Activated T-helper 1 cell treated with anti-CD3 and anti-CD28 coated beads, Interleukin-12 subunit alpha, Interleukin-12 subunit beta, Interleukin-2, Interleukin-4 antibody, amounts not matched to agents 30 ng/mL and 10 ng/mL and 1 ng/mL, durations not matched to agents 14 hours and 24 hours and 36 hours (primary cell): ENCODE measurements at regions not wholly inside any gene's neighbourhood (a gene's known extent, or its start where the extent isn't known, plus 50 kb on each side); places are given as distances from the start of the nearest gene placed in this dataset.

Source experiments
- DNase-seq: peaks from one replicate; pipeline ENCODE4 v3.0.0; 2021; ENCODE audit warnings: low spot score
- H3K27ac Mint-ChIP-seq: one replicate; pipeline ENCODE4 v1.8.0; 2021; ENCODE audit warnings: mild to moderate bottlenecking, mixed read lengths
- H3K27me3 Mint-ChIP-seq: one replicate; pipeline ENCODE4 v1.8.0; 2022; ENCODE audit warnings: mild to moderate bottlenecking, moderate library complexity, mixed read lengths; ENCODE audit not compliant: insufficient read depth
- H3K36me3 Mint-ChIP-seq: one replicate; pipeline ENCODE4 v1.8.0; 2021; ENCODE audit warnings: low read depth, mixed read lengths
- H3K4me1 Mint-ChIP-seq: one replicate; pipeline ENCODE4 v1.8.0; 2021; ENCODE audit warnings: low read depth, mixed read lengths
- H3K4me3 Mint-ChIP-seq: one replicate; pipeline ENCODE4 v1.8.0; 2021; ENCODE audit warnings: mild to moderate bottlenecking, moderate library complexity, mixed read lengths
- H3K9me3 Mint-ChIP-seq: one replicate; pipeline ENCODE4 v1.8.0; 2021; ENCODE audit warnings: mixed read lengths
- intact Hi-C: fragments of 100-400 bp; cut with micrococcal nuclease; formaldehyde crosslinking; loops from one replicate; pipeline ENCODE4 v1.15.1; 2024

GRCh38 chr18:45260125-45260524 lies 355.2 kb upstream of the SLC14A2 start:
- Mint-ChIP-seq H3K27me3 (no peaks in the 10 kb centered on the region), H3K4me3 (no peak overlapping the region), H3K4me1 (no peaks in the 10 kb centered on the region), H3K36me3 (no peaks in the 10 kb centered on the region), H3K27ac (no peak overlapping the region), H3K9me3 (no peaks in the 10 kb centered on the region)
- DNase-seq: no peak
- intact Hi-C loops: no loop called here

- no peak overlapping the region for H3K4me3 Mint-ChIP-seq
- no peaks in the 10 kb centered on the region for H3K9me3 Mint-ChIP-seq
- intact Hi-C loops: no loop called here
- no peaks in the 10 kb centered on the region for H3K36me3 Mint-ChIP-seq
- no peaks in the 10 kb centered on the region for H3K4me1 Mint-ChIP-seq
- no peak overlapping the region for H3K27ac Mint-ChIP-seq
- no peak for DNase-seq
- no peaks in the 10 kb centered on the region for H3K27me3 Mint-ChIP-seq
Measured at GRCh38 chr18:45266023-45266422, 349.3 kb upstream of the SLC14A2 start.

- Mint-ChIP-seq H3K4me1 (no peaks in the 10 kb centered on the region), H3K27me3 (no peaks in the 10 kb centered on the region), H3K27ac (no peak overlapping the region), H3K4me3 (no peak overlapping the region), H3K36me3 (no peaks in the 10 kb centered on the region), H3K9me3 (no peaks in the 10 kb centered on the region)
- intact Hi-C loops: no loop called here
- DNase-seq: no peak
Measured at GRCh38 chr18:45267622-45268021, 347.7 kb upstream of the SLC14A2 start.

GRCh38 chr18:45268583-45268982 lies 346.7 kb upstream of the SLC14A2 start:
- intact Hi-C loops: no loop called here
- no peaks in the 10 kb centered on the region for H3K4me1 Mint-ChIP-seq
- H3K27me3 Mint-ChIP-seq: no peaks in the 10 kb centered on the region

GRCh38 chr18:45270289-45270771 lies 344.9 kb upstream of the SLC14A2 start:
- DNase-seq: no peak
- no peak overlapping the region for H3K4me3 Mint-ChIP-seq
- no peak overlapping the region for H3K27ac Mint-ChIP-seq
- no peaks in the 10 kb centered on the region for H3K4me1 Mint-ChIP-seq
- intact Hi-C loops: loop anchor here (10.0 kb wide), 1 partner anchor 804 kb away; the partner anchor contains the start of gene PSTPIP2
- no peaks in the 10 kb centered on the region for H3K27me3 Mint-ChIP-seq
- H3K36me3 Mint-ChIP-seq: no peaks in the 10 kb centered on the region
- H3K9me3 Mint-ChIP-seq: no peaks in the 10 kb centered on the region

More at GRCh38 chr18:45268583-45268982, 346.7 kb upstream of the SLC14A2 start:
- H3K27ac Mint-ChIP-seq: no peak overlapping the region
- no peak overlapping the region for H3K4me3 Mint-ChIP-seq
- H3K36me3 Mint-ChIP-seq: no peaks in the 10 kb centered on the region
- H3K9me3 Mint-ChIP-seq: no peaks in the 10 kb centered on the region
- DNase-seq: no peak

- DNase-seq: no peak
- H3K27me3 Mint-ChIP-seq: no peaks in the 10 kb centered on the region
- no peaks in the 10 kb centered on the region for H3K36me3 Mint-ChIP-seq
- H3K27ac Mint-ChIP-seq: no peak overlapping the region
- intact Hi-C loops: loop anchor here (10.0 kb wide), 1 partner anchor 801 kb away; the partner anchor contains the start of gene PSTPIP2
- no peaks in the 10 kb centered on the region for H3K9me3 Mint-ChIP-seq
- H3K4me1 Mint-ChIP-seq: no peaks in the 10 kb centered on the region
- H3K4me3 Mint-ChIP-seq: no peak overlapping the region
Measured at GRCh38 chr18:45274026-45274425, 341.2 kb upstream of the SLC14A2 start.

- Mint-ChIP-seq H3K27me3 (no peaks in the 10 kb centered on the region), H3K27ac (no peak overlapping the region), H3K4me1 (no peaks in the 10 kb centered on the region), H3K36me3 (no peaks in the 10 kb centered on the region), H3K9me3 (no peaks in the 10 kb centered on the region), H3K4me3 (no peak overlapping the region)
- intact Hi-C loops: loop anchor here (1.0 to 10.0 kb wide), 2 partner anchors 109 to 799 kb away; partner anchors contain the start of gene PSTPIP2
- DNase-seq: no peak
Measured at GRCh38 chr18:45275367-45276113, 339.7 kb upstream of the SLC14A2 start.

GRCh38 chr18:45276878-45277277 lies 338.4 kb upstream of the SLC14A2 start:
- Mint-ChIP-seq H3K27me3 (no peaks in the 10 kb centered on the region), H3K4me3 (no peak overlapping the region), H3K36me3 (no peaks in the 10 kb centered on the region), H3K4me1 (no peaks in the 10 kb centered on the region), H3K9me3 (no peaks in the 10 kb centered on the region), H3K27ac (no peak overlapping the region)
- no peak for DNase-seq
- intact Hi-C loops: loop anchor here (10.0 kb wide), 1 partner anchor 798 kb away; the partner anchor contains the start of gene PSTPIP2

- intact Hi-C loops: loop anchor here (10.0 kb wide), 1 partner anchor 797 kb away; the partner anchor contains the start of gene PSTPIP2
- Mint-ChIP-seq H3K4me3 (no peak overlapping the region), H3K9me3 (no peaks in the 10 kb centered on the region), H3K27me3 (no peaks in the 10 kb centered on the region), H3K36me3 (no peaks in the 10 kb centered on the region), H3K4me1 (no peaks in the 10 kb centered on the region), H3K27ac (no peak overlapping the region)
- no peak for DNase-seq
Measured at GRCh38 chr18:45277908-45278307, 337.4 kb upstream of the SLC14A2 start.

GRCh38 chr18:45280481-45281276 lies 334.6 kb upstream of the SLC14A2 start:
- H3K4me3 Mint-ChIP-seq: no peak overlapping the region
- no peak for DNase-seq
- intact Hi-C loops: no loop called here
- H3K4me1 Mint-ChIP-seq: no peaks in the 10 kb centered on the region
- H3K27me3 Mint-ChIP-seq: no peaks in the 10 kb centered on the region
- H3K27ac Mint-ChIP-seq: no peak overlapping the region
- no peaks in the 10 kb centered on the region for H3K9me3 Mint-ChIP-seq
- H3K36me3 Mint-ChIP-seq: no peaks in the 10 kb centered on the region

- Mint-ChIP-seq H3K27me3 (no peaks in the 10 kb centered on the region), H3K4me1 (no peaks in the 10 kb centered on the region), H3K27ac (no peak overlapping the region), H3K4me3 (no peak overlapping the region), H3K36me3 (no peaks in the 10 kb centered on the region), H3K9me3 (no peaks in the 10 kb centered on the region)
- intact Hi-C loops: no loop called here
- DNase-seq: no peak
Measured at GRCh38 chr18:45282101-45282812, 333.0 kb upstream of the SLC14A2 start.

- intact Hi-C loops: no loop called here
- no peak for DNase-seq
- Mint-ChIP-seq H3K4me1 (no peaks in the 10 kb centered on the region), H3K9me3 (no peaks in the 10 kb centered on the region), H3K4me3 (no peak overlapping the region), H3K27ac (no peak overlapping the region), H3K36me3 (no peaks in the 10 kb centered on the region), H3K27me3 (no peaks in the 10 kb centered on the region)
Measured at GRCh38 chr18:45284174-45284573, 331.1 kb upstream of the SLC14A2 start.
